Testis (tissue), 2 donors: ENCODE measurements at regions not wholly inside any gene's neighbourhood (a gene's known extent, or its start where the extent isn't known, plus 50 kb on each side); places are given as distances from the start of the nearest gene placed in this dataset.
"Not testable (repeated sequence)": the region's sequence is repeated elsewhere in the genome, so short reads cannot be mapped to it uniquely, and the experiment has no call there.

ENCODE experiments used
- DNase-seq: peaks from one replicate; pipeline ENCODE4 v3.0.0-alpha.2; 2019
- H3K27ac ChIP-seq, 2 donors: fragments of 200-600 bp; sonication (generic); one replicate each; pipeline ENCODE4 v1.5.1; 2019
- H3K27me3 ChIP-seq: fragments of 200-600 bp; sonication (generic); one replicate; pipeline ENCODE4 v1.5.1; 2019
- H3K36me3 ChIP-seq: fragments of 200-600 bp; sonication (generic); one replicate; pipeline ENCODE4 v1.5.1; 2017; ENCODE audit warnings: low read depth; ENCODE audit errors: missing control alignments
- H3K4me1 ChIP-seq: fragments of 200-600 bp; sonication (generic); one replicate; pipeline ENCODE4 v1.5.1; 2019
- H3K4me3 ChIP-seq, 2 donors: fragments of 200-600 bp; sonication (generic); one replicate each; pipeline ENCODE4 v1.5.1; 2017 to 2019
- H3K9me3 ChIP-seq: fragments of 200-600 bp; sonication (generic); one replicate; pipeline ENCODE4 v1.5.1; 2017
- CTCF ChIP-seq, 3 experiments: fragments of 450-650 bp in 2 of 3; fragments of 200-600 bp in 1 of 3; sonication (generic) in 1 of 3; IDR thresholded peaks; one replicate each; pipeline ENCODE4 v1.5.1; 2016 to 2019; ENCODE audit warnings: antibody characterized with exemption in 3 of 3, mild to moderate bottlenecking in 2 of 3, moderate library complexity in 1 of 3
- POLR2A ChIP-seq: fragments of 450-650 bp; IDR thresholded peaks from one replicate; pipeline ENCODE4 v1.6.1; 2017; ENCODE audit warnings: antibody characterized with exemption, mild to moderate bottlenecking, moderate library complexity
- WGBS, 2 donors: methylation state at CpG; one replicate each; pipeline ENCODE4 v1.1.5; 2018; 5-methylcytosine and 5-hydroxymethylcytosine counted together
- intact Hi-C: fragments of 100-400 bp; cut with DNase I; formaldehyde crosslinking; loops from one replicate; pipeline ENCODE4 v1.15.1; 2023; ENCODE audit warnings: low total_unique reads

GRCh38 chr7:68073701-68074100 lies 1077.1 kb downstream of the TYW1 start:
- Histone ChIP-seq H3K27ac (no peak overlapping the region), H3K4me1 (no peaks in the 10 kb centered on the region), H3K27me3 (no peaks in the 10 kb centered on the region), H3K36me3 (no peaks in the 10 kb centered on the region), H3K4me3 (no peak overlapping the region), H3K9me3 (no peaks in the 10 kb centered on the region)
- TF ChIP-seq CTCF (IDR thresholded peaks at IDR 0.05): no peak
- no peak for TF ChIP-seq POLR2A
- 45 to 52% methylated on average over 5 of the region's 5 CpGs for WGBS, 2 donors
- no peak for DNase-seq
- intact Hi-C loops: no loop called here

- no peaks in the 10 kb centered on the region for H3K4me1 ChIP-seq
- 43 to 57% methylated on average over 3 of the region's 3 CpGs for whole genome bisulfite sequencing, 2 donors
- peak overlapping the region in 1 of 2 donors; percentile 6 for H3K4me3 ChIP-seq
- H3K9me3 ChIP-seq: no peaks in the 10 kb centered on the region
- intact Hi-C loops: no loop called here
- H3K36me3 ChIP-seq: no peaks in the 10 kb centered on the region
- no peak for DNase-seq
- no peak overlapping the region for H3K27ac ChIP-seq
- TF ChIP-seq POLR2A (no peak), CTCF (IDR thresholded peaks at IDR 0.05) (no peak)
- H3K27me3 ChIP-seq: no peaks in the 10 kb centered on the region
These were observed 1077.6 kb downstream of the TYW1 start for GRCh38 chr7:68074242-68074641.

GRCh38 chr7:68078157-68078710 lies 1081.6 kb downstream of the TYW1 start:
- no peak overlapping the region for H3K4me3 ChIP-seq
- H3K36me3 ChIP-seq: no peaks in the 10 kb centered on the region
- intact Hi-C loops: no loop called here
- TF ChIP-seq CTCF (IDR thresholded peaks at IDR 0.05): no peak
- no peak for TF ChIP-seq POLR2A
- no peaks in the 10 kb centered on the region for H3K9me3 ChIP-seq
- no peak overlapping the region for H3K27ac ChIP-seq
- H3K4me1 ChIP-seq: no peaks in the 10 kb centered on the region
- 88 to 91% methylated on average over 5 of the region's 5 CpGs for WGBS, 2 donors
- H3K27me3 ChIP-seq: no peaks in the 10 kb centered on the region
- DNase-seq: no peak

- H3K4me3 ChIP-seq, H3K4me1 ChIP-seq, H3K36me3 ChIP-seq, H3K9me3 ChIP-seq, DNase-seq, H3K27ac ChIP-seq, H3K27me3 ChIP-seq, intact Hi-C loops: not testable (repeated sequence)
- WGBS, 2 donors: 81 to 95% methylated on average over 10 to 51 of the region's 54 CpGs
These were observed 1085.7 kb downstream of the TYW1 start for GRCh38 chr7:68082066-68082960.

GRCh38 chr7:68082961-68083657 lies 1086.5 kb downstream of the TYW1 start:
- H3K4me1 ChIP-seq, DNase-seq, H3K27ac ChIP-seq, intact Hi-C loops, H3K9me3 ChIP-seq, H3K4me3 ChIP-seq, H3K27me3 ChIP-seq, H3K36me3 ChIP-seq: not testable (repeated sequence)
- WGBS, 2 donors: 96% methylated on average over 9 to 44 of the region's 44 CpGs
